ENCODE measurements at regions not wholly inside any gene's neighbourhood (a gene's known extent, or its start where the extent isn't known, plus 50 kb on each side); places are given as distances from the start of the nearest gene placed in this dataset.

GRCh38 chr12:114483996-114484395, 78.1 kb upstream of the TBX5 start:
- DNase-seq (ENCODE audit: low read depth, low spot score) = no peak
- Histone ChIP-seq H3K9ac (ENCODE audit: insufficient read length, low read depth) (no peak overlapping the region), H3K27me3 (ENCODE audit: insufficient read depth, insufficient read length) (peaks cover 47% of the 10 kb centered on the region), H3K9me3 (ENCODE audit: insufficient read depth, low read length) (peaks cover 7% of the 10 kb centered on the region; the same call in 1 of the 2 replicates), H3K36me3 (ENCODE audit: insufficient read depth, insufficient read length, low read length) (no peaks in the 10 kb centered on the region), H3K4me3 (ENCODE audit: insufficient read length, low read depth) (no peak overlapping the region), H3K4me1 (ENCODE audit: insufficient read depth, insufficient read length) (no peaks in the 10 kb centered on the region)
- no peak for TF ChIP-seq ZNF274 (IDR thresholded peaks at IDR 0.05; ENCODE audit: low read depth, low read length)
- no peak for TF ChIP-seq SUZ12 (IDR thresholded peaks at IDR 0.05; ENCODE audit: extremely low read depth, insufficient read depth, insufficient read length)

- no peaks in the 10 kb centered on the region for H3K4me1 ChIP-seq (ENCODE audit: insufficient read depth, insufficient read length)
- H3K9ac ChIP-seq (ENCODE audit: insufficient read length, low read depth) = peak overlapping the region; percentile 51
- TF ChIP-seq YY1 (IDR thresholded peaks at IDR 0.05; ENCODE audit: insufficient read depth, insufficient read length) = no peak
- TF ChIP-seq SUZ12 (IDR thresholded peaks at IDR 0.05; ENCODE audit: extremely low read depth, insufficient read depth, insufficient read length) = peak; percentile 26
- no peak for TF ChIP-seq ZNF274 (IDR thresholded peaks at IDR 0.05; ENCODE audit: low read depth, low read length)
- H3K36me3 ChIP-seq (ENCODE audit: insufficient read depth, insufficient read length, low read length) = no peaks in the 10 kb centered on the region
- H3K4me3 ChIP-seq (ENCODE audit: insufficient read length, low read depth) = no peak overlapping the region
- peaks cover 7% of the 10 kb centered on the region; the same call in 1 of the 2 replicates for H3K9me3 ChIP-seq (ENCODE audit: insufficient read depth, low read length)
- DNase-seq (ENCODE audit: low read depth, low spot score) = no peak
- H3K27me3 ChIP-seq (ENCODE audit: insufficient read depth, insufficient read length) = peaks cover 72% of the 10 kb centered on the region
These were observed 75.2 kb upstream of the TBX5 start for GRCh38 chr12:114481200-114481535.

- peak overlapping the region; percentile 36 for H3K4me3 ChIP-seq (ENCODE audit: insufficient read length, low read depth)
- H3K36me3 ChIP-seq (ENCODE audit: insufficient read depth, insufficient read length, low read length) = no peaks in the 10 kb centered on the region
- no peaks in the 10 kb centered on the region for H3K4me1 ChIP-seq (ENCODE audit: insufficient read depth, insufficient read length)
- peaks cover 72% of the 10 kb centered on the region for H3K27me3 ChIP-seq (ENCODE audit: insufficient read depth, insufficient read length)
- no peak for DNase-seq (ENCODE audit: low read depth, low spot score)
- H3K9me3 ChIP-seq (ENCODE audit: insufficient read depth, low read length) = peaks cover 7% of the 10 kb centered on the region; the same call in 1 of the 2 replicates
- H3K9ac ChIP-seq (ENCODE audit: insufficient read length, low read depth) = peak overlapping the region; percentile 51
- no peak for TF ChIP-seq YY1 (IDR thresholded peaks at IDR 0.05; ENCODE audit: insufficient read depth, insufficient read length)
- peak; percentile 74 for TF ChIP-seq SUZ12 (IDR thresholded peaks at IDR 0.05; ENCODE audit: extremely low read depth, insufficient read depth, insufficient read length)
- no peak for TF ChIP-seq ZNF274 (IDR thresholded peaks at IDR 0.05; ENCODE audit: low read depth, low read length)
These were observed 74.6 kb upstream of the TBX5 start for GRCh38 chr12:114480337-114481199.

- Histone ChIP-seq H3K4me1 (ENCODE audit: insufficient read depth, insufficient read length) (no peaks in the 10 kb centered on the region), H3K9me3 (ENCODE audit: insufficient read depth, low read length) (peaks cover 1% of the 10 kb centered on the region; the same call in 1 of the 2 replicates), H3K27me3 (ENCODE audit: insufficient read depth, insufficient read length) (peaks cover 72% of the 10 kb centered on the region), H3K9ac (ENCODE audit: insufficient read length, low read depth) (peak overlapping the region; percentile 8), H3K4me3 (ENCODE audit: insufficient read length, low read depth) (peak overlapping the region; percentile 49), H3K36me3 (ENCODE audit: insufficient read depth, insufficient read length, low read length) (no peaks in the 10 kb centered on the region)
- TF ChIP-seq YY1 (IDR thresholded peaks at IDR 0.05; ENCODE audit: insufficient read depth, insufficient read length) (no peak), ZNF274 (IDR thresholded peaks at IDR 0.05; ENCODE audit: low read depth, low read length) (no peak), SUZ12 (IDR thresholded peaks at IDR 0.05; ENCODE audit: extremely low read depth, insufficient read depth, insufficient read length) (peak; percentile 23)
- DNase-seq (ENCODE audit: low read depth, low spot score) = no peak
These were observed 73.9 kb upstream of the TBX5 start for GRCh38 chr12:114479831-114480230.

- H3K9me3 ChIP-seq (ENCODE audit: insufficient read depth, low read length) = no peaks in the 10 kb centered on the region
- H3K9ac ChIP-seq (ENCODE audit: insufficient read length, low read depth) = no peak overlapping the region
- H3K36me3 ChIP-seq (ENCODE audit: insufficient read depth, insufficient read length, low read length) = no peaks in the 10 kb centered on the region
- no peak overlapping the region for H3K4me3 ChIP-seq (ENCODE audit: insufficient read length, low read depth)
- no peaks in the 10 kb centered on the region for H3K4me1 ChIP-seq (ENCODE audit: insufficient read depth, insufficient read length)
- peaks cover 72% of the 10 kb centered on the region for H3K27me3 ChIP-seq (ENCODE audit: insufficient read depth, insufficient read length)
- TF ChIP-seq ZNF274 (IDR thresholded peaks at IDR 0.05; ENCODE audit: low read depth, low read length) = no peak
- no peak for TF ChIP-seq SUZ12 (IDR thresholded peaks at IDR 0.05; ENCODE audit: extremely low read depth, insufficient read depth, insufficient read length)
- TF ChIP-seq YY1 (IDR thresholded peaks at IDR 0.05; ENCODE audit: insufficient read depth, insufficient read length) = no peak
- no peak for DNase-seq (ENCODE audit: low read depth, low spot score)
These were observed 72.9 kb upstream of the TBX5 start for GRCh38 chr12:114478865-114479264.

GRCh38 chr12:114477989-114478395, 72.0 kb upstream of the TBX5 start:
- Histone ChIP-seq H3K36me3 (ENCODE audit: insufficient read depth, insufficient read length, low read length) (no peaks in the 10 kb centered on the region), H3K9ac (ENCODE audit: insufficient read length, low read depth) (no peak overlapping the region), H3K4me3 (ENCODE audit: insufficient read length, low read depth) (no peak overlapping the region), H3K27me3 (ENCODE audit: insufficient read depth, insufficient read length) (peaks cover 65% of the 10 kb centered on the region), H3K9me3 (ENCODE audit: insufficient read depth, low read length) (no peaks in the 10 kb centered on the region), H3K4me1 (ENCODE audit: insufficient read depth, insufficient read length) (no peaks in the 10 kb centered on the region)
- no peak for TF ChIP-seq SUZ12 (IDR thresholded peaks at IDR 0.05; ENCODE audit: extremely low read depth, insufficient read depth, insufficient read length)
- no peak for TF ChIP-seq ZNF274 (IDR thresholded peaks at IDR 0.05; ENCODE audit: low read depth, low read length)
- no peak for TF ChIP-seq YY1 (IDR thresholded peaks at IDR 0.05; ENCODE audit: insufficient read depth, insufficient read length)
- no peak for DNase-seq (ENCODE audit: low read depth, low spot score)

- Histone ChIP-seq H3K9me3 (ENCODE audit: insufficient read depth, low read length) (no peaks in the 10 kb centered on the region), H3K36me3 (ENCODE audit: insufficient read depth, insufficient read length, low read length) (no peaks in the 10 kb centered on the region), H3K9ac (ENCODE audit: insufficient read length, low read depth) (no peak overlapping the region), H3K4me3 (ENCODE audit: insufficient read length, low read depth) (no peak overlapping the region), H3K4me1 (ENCODE audit: insufficient read depth, insufficient read length) (no peaks in the 10 kb centered on the region), H3K27me3 (ENCODE audit: insufficient read depth, insufficient read length) (peaks cover 47% of the 10 kb centered on the region)
- TF ChIP-seq SUZ12 (IDR thresholded peaks at IDR 0.05; ENCODE audit: extremely low read depth, insufficient read depth, insufficient read length) (no peak), YY1 (IDR thresholded peaks at IDR 0.05; ENCODE audit: insufficient read depth, insufficient read length) (no peak), ZNF274 (IDR thresholded peaks at IDR 0.05; ENCODE audit: low read depth, low read length) (no peak)
- DNase-seq (ENCODE audit: low read depth, low spot score) = no peak
These were observed 70.2 kb upstream of the TBX5 start for GRCh38 chr12:114476159-114476558.
